Liver (tissue), 3 donors: ENCODE measurements at regions not wholly inside any gene's neighbourhood (a gene's known extent, or its start where the extent isn't known, plus 50 kb on each side); places are given as distances from the start of the nearest gene placed in this dataset.

Experiments used
- RXRA ChIP-seq, 2 donors: IDR thresholded peaks; 2 replicates each; pipeline ENCODE4 v1.6.1; 2017 to 2018; ENCODE audit warnings: antibody characterized with exemption in 2 of 2, mild to moderate bottlenecking in 1 of 2
- SP1 ChIP-seq: IDR thresholded peaks from 2 replicates; pipeline ENCODE4 v1.6.1; 2018; ENCODE audit warnings: antibody characterized with exemption, mild to moderate bottlenecking
- TAF1 ChIP-seq: conservative IDR thresholded peaks from 2 replicates; pipeline ENCODE4 v1.6.1; 2016; ENCODE audit warnings: antibody characterized with exemption, mild to moderate bottlenecking
- TF ChIP-seq, protein P1 (sequence below): fragments of 150-350 bp; IDR thresholded peaks from 2 replicates; pipeline ENCODE4 v1.5.1; 2017; ENCODE audit warnings: improper control_type of control experiment, low read depth, low read length; ENCODE audit not compliant: missing input control
- TF ChIP-seq, protein P2 (sequence below): IDR thresholded peaks from 2 replicates; pipeline ENCODE4 v1.6.1; 2016; ENCODE audit warnings: antibody characterized with exemption
- donor health status: healthy.
- donor health status: healthy.

DNA sequence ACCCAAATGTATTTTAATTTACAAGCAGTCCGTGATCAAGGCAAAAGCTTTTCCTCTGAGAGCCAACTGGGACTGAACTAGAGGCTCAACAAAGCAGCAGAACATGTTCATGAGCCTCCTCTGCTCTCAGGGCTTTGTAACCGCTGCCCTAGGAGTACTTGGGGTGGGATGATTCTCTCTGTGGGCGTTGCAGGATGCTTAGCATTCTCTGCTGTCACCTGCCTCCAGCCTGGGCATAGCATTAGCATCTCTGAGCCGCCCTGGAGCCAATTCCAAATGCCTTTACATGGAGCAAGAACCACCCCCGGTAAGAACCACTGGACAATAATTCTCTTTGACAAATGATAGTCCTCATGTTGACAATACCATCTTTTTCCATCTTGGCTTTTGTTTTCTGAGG, 237.6 kb upstream of the CDH4 start:
- TF ChIP-seq, protein P1, sequence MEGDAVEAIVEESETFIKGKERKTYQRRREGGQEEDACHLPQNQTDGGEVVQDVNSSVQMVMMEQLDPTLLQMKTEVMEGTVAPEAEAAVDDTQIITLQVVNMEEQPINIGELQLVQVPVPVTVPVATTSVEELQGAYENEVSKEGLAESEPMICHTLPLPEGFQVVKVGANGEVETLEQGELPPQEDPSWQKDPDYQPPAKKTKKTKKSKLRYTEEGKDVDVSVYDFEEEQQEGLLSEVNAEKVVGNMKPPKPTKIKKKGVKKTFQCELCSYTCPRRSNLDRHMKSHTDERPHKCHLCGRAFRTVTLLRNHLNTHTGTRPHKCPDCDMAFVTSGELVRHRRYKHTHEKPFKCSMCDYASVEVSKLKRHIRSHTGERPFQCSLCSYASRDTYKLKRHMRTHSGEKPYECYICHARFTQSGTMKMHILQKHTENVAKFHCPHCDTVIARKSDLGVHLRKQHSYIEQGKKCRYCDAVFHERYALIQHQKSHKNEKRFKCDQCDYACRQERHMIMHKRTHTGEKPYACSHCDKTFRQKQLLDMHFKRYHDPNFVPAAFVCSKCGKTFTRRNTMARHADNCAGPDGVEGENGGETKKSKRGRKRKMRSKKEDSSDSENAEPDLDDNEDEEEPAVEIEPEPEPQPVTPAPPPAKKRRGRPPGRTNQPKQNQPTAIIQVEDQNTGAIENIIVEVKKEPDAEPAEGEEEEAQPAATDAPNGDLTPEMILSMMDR, result no peak
- TF ChIP-seq RXRA (IDR thresholded peaks at IDR 0.05) (no peak), TAF1 (no peak), SP1 (no peak)
- TF ChIP-seq, protein P2, sequence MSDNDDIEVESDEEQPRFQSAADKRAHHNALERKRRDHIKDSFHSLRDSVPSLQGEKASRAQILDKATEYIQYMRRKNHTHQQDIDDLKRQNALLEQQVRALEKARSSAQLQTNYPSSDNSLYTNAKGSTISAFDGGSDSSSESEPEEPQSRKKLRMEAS, result no peak
